Heart right ventricle (tissue), 16 donors: ENCODE measurements at regions not wholly inside any gene's neighbourhood (a gene's known extent, or its start where the extent isn't known, plus 50 kb on each side); places are given as distances from the start of the nearest gene placed in this dataset.

Experiments used
- ATAC-seq, 8 donors: fragments of 200-7000 bp; cut with Tn5 transposase; one replicate each; pipeline ENCODE4 v1.9.1; 2020; ENCODE audit warnings: mild to moderate bottlenecking in 8 of 8, moderate library complexity in 8 of 8, moderate number of reproducible peaks in 1 of 8
- DNase-seq, 2 donors: peaks; one replicate each; pipeline ENCODE4 v3.0.0-alpha.2; 2020
- H3K27ac ChIP-seq, 10 donors: fragments of 200-600 bp; sonication (generic) in 2 of 10; one replicate each; pipeline versions ENCODE4 v1.5.0 to v1.8.0; 2020 to 2022; ENCODE audit warnings: mild to moderate bottlenecking in 3 of 10
- H3K27me3 ChIP-seq, 7 donors: fragments of 200-600 bp; one replicate each; pipeline ENCODE4 v1.8.0; 2021 to 2022; ENCODE audit warnings: mild to moderate bottlenecking in 2 of 7
- H3K36me3 ChIP-seq, 9 donors: fragments of 200-600 bp; sonication (generic) in 1 of 9; one replicate each; pipeline versions ENCODE4 v1.5.0 to v1.8.0; 2020 to 2022; ENCODE audit warnings: mild to moderate bottlenecking in 2 of 9
- H3K4me1 ChIP-seq, 9 donors: fragments of 200-600 bp; sonication (generic) in 1 of 9; one replicate each; pipeline versions ENCODE4 v1.5.0 to v1.8.0; 2020 to 2022; ENCODE audit warnings: mild to moderate bottlenecking in 4 of 9
- H3K4me3 ChIP-seq, 10 donors: fragments of 200-600 bp; sonication (generic) in 2 of 10; one replicate each; pipeline versions ENCODE4 v1.5.0 to v1.8.0; 2020 to 2022; ENCODE audit warnings: mild to moderate bottlenecking in 7 of 10, moderate library complexity in 2 of 10
- H3K9me3 ChIP-seq, 11 donors: fragments of 200-600 bp in 10 of 11; sonication (generic) in 2 of 11; one replicate each; pipeline versions ENCODE4 v1.5.0 to v1.8.0; 2013 to 2022; ENCODE audit warnings: mild to moderate bottlenecking in 2 of 11, control low read depth in 1 of 11, moderate library complexity in 1 of 11
- WGBS, 2 donors: extraction: QIAGEN DNeasy Blood & Tissue Kit; methylation state at CpG; one replicate each; pipeline ENCODE4 v1.1.7; 2013; ENCODE audit warnings: inconsistent platforms in 1 of 2; 5-methylcytosine and 5-hydroxymethylcytosine counted together
- intact Hi-C, 10 donors: fragments of 100-400 bp; cut with DNase I; formaldehyde crosslinking; loops; one replicate each; pipeline versions ENCODE4 v1.11.1 to v1.14.2; 2022
- TF ChIP-seq, protein P1 (sequence below), 9 donors: fragments of 200-600 bp; sonication (generic) in 2 of 9; IDR thresholded peaks; one replicate each; pipeline versions ENCODE4 v1.5.0 to v1.8.0; 2021 to 2022; ENCODE audit warnings: antibody characterized with exemption in 9 of 9, mild to moderate bottlenecking in 5 of 9, moderate library complexity in 1 of 9
- donor health status: Arrhythmogenic right ventricular cardiomyopathy.
- donor health status: ischemic (EF 13 %, LVEDD 7.1; RV severe dilation, severe dysfunction).
- donor health status: healthy with polysubstance abuse.
- donor health status: DM: no; HTN: yes; CAD: no.
- donor health status: DM: no; HTN: no; CAD: no.
- donor health status: ischemic (EF 25% LVEDD 6.9; RV normal size, moderate dysfunction).
- donor health status: ischemic (EF 25% LVEDD 5.7; RV mildly dilated, moderate dysfunction).
- donor health status: healthy.
- donor health status: DM: yes; HTN: yes; CAD: no.
- donor health status: Ischemic cardiomyopathy.
- donor health status: ischemic (EF 35%, LVEDD 5.7; RV mildly dilated, moderate dysfunction).
- donor health status: nonischemic (EF 11% LVEDD 7.7; RV severe dilation, severe dysfunction).
- donor health status: DM: yes; HTN: yes; CAD: no.
- donor health status: PGD.
- donor health status: ischemic (EF 29% LVEDD 5.4; RV normal size, mild dysfunction).
- donor health status: nonischemic (EF 23%, LVEDD 6.1; RV moderate dilation, normal function).

GRCh38 chr10:121260377-121260776, 337.9 kb downstream of the FGFR2 start:
- H3K4me1 ChIP-seq, result no peaks in the 10 kb centered on the region
- DNase-seq (no peak), ATAC-seq (no peak)
- no peaks in the 10 kb centered on the region for H3K36me3 ChIP-seq
- no peak overlapping the region for H3K4me3 ChIP-seq
- TF ChIP-seq, protein P1, sequence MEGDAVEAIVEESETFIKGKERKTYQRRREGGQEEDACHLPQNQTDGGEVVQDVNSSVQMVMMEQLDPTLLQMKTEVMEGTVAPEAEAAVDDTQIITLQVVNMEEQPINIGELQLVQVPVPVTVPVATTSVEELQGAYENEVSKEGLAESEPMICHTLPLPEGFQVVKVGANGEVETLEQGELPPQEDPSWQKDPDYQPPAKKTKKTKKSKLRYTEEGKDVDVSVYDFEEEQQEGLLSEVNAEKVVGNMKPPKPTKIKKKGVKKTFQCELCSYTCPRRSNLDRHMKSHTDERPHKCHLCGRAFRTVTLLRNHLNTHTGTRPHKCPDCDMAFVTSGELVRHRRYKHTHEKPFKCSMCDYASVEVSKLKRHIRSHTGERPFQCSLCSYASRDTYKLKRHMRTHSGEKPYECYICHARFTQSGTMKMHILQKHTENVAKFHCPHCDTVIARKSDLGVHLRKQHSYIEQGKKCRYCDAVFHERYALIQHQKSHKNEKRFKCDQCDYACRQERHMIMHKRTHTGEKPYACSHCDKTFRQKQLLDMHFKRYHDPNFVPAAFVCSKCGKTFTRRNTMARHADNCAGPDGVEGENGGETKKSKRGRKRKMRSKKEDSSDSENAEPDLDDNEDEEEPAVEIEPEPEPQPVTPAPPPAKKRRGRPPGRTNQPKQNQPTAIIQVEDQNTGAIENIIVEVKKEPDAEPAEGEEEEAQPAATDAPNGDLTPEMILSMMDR (IDR thresholded peaks at IDR 0.05), result no peak
- intact Hi-C loops, result no loop called here
- peaks cover 0 to 4% (median 0%) of the 10 kb centered on the region in 7 donors for H3K27me3 ChIP-seq
- H3K9me3 ChIP-seq, result no peaks in the 10 kb centered on the region
- no peak overlapping the region for H3K27ac ChIP-seq
- 55 to 65% methylated on average over 1 of the region's 1 CpG for WGBS, 2 donors

DNA sequence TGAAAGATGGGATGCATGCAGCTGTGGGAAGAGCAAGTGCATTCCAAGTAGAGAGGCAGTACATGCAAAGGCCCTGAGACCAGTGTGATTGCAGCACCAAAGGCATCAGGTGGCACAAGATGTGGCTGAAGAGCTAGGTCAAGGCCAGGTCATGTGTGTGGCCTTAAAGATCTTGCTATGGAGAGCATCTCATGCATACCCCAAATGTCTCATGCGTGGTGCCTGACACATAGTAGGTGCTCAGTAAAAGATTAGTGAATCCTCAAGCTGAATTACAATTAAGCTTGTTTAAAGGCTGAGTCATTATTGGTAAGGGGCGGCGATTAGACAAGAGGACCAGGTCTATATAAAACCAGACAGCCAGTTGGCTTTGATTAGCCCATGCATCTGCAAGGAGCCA, 336.6 kb downstream of the FGFR2 start:
- DNase-seq (no peak), ATAC-seq (no peak)
- H3K36me3 ChIP-seq, result no peaks in the 10 kb centered on the region
- TF ChIP-seq, protein P1 (IDR thresholded peaks at IDR 0.05), result no peak
- WGBS, 2 donors, result 95 to 98% methylated on average over 3 of the region's 3 CpGs
- H3K4me1 ChIP-seq, result no peaks in the 10 kb centered on the region
- intact Hi-C loops, result no loop called here
- peaks cover 0 to 4% (median 0%) of the 10 kb centered on the region in 7 donors for H3K27me3 ChIP-seq
- H3K4me3 ChIP-seq, result no peak overlapping the region
- no peak overlapping the region for H3K27ac ChIP-seq
- H3K9me3 ChIP-seq, result no peaks in the 10 kb centered on the region

GRCh38 chr10:121262774-121263430, 335.3 kb downstream of the FGFR2 start:
- WGBS, 2 donors, result 63 to 65% methylated on average over 10 of the region's 10 CpGs
- DNase-seq (no peak), ATAC-seq (no peak)
- Histone ChIP-seq H3K27ac (no peak overlapping the region), H3K4me3 (no peak overlapping the region), H3K9me3 (no peaks in the 10 kb centered on the region), H3K4me1 (no peaks in the 10 kb centered on the region), H3K27me3 (peaks cover 0 to 4% (median 0%) of the 10 kb centered on the region in 7 donors), H3K36me3 (no peaks in the 10 kb centered on the region)
- TF ChIP-seq, protein P1 (IDR thresholded peaks at IDR 0.05), result no peak
- intact Hi-C loops, result no loop called here

DNA sequence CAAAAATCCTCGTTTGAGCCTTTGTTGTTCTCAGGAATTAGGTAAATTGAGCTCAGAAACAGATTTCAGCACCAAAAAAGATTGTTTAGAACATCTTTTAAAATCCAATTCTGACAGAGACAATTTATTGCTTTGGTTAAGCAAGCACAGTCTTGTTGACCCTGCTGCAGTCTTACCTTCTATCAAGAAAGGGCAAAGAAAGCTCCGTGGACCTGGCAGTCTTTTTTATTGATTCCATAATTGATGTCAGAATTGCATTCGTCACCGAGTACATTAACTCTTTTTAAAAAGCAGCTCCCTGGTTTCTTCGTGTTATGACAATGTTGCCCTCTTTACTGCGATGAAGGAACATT, 334.8 kb downstream of the FGFR2 start:
- ATAC-seq, result no peak
- no peaks in the 10 kb centered on the region for H3K4me1 ChIP-seq

More for the DNA sequence above, 334.8 kb downstream of the FGFR2 start:
- TF ChIP-seq, protein P1 (IDR thresholded peaks at IDR 0.05), result no peak
- no peak overlapping the region for H3K4me3 ChIP-seq
- intact Hi-C loops, result no loop called here
- peaks cover 0 to 4% (median 0%) of the 10 kb centered on the region in 7 donors for H3K27me3 ChIP-seq
- H3K27ac ChIP-seq, result no peak overlapping the region
- WGBS, 2 donors, result 76 to 77% methylated on average over 6 of the region's 6 CpGs
- DNase-seq, result no peak
- H3K36me3 ChIP-seq, result no peaks in the 10 kb centered on the region
- no peaks in the 10 kb centered on the region for H3K9me3 ChIP-seq
